Keratinocyte (primary cell): ENCODE measurements at regions not wholly inside any gene's neighbourhood (a gene's known extent, or its start where the extent isn't known, plus 50 kb on each side); places are given as distances from the start of the nearest gene placed in this dataset.

Source experiments
- DNase-seq: peaks from one replicate; pipeline ENCODE4 v3.0.0-alpha.2; 2011; ENCODE audit warnings: low read depth, missing footprints, low spot score
- FAIRE-seq: peaks from 2 replicates; lab custom pipeline; 2011; peaks lifted over from hg19 to GRCh38; lab: Jason Lieb, UNC
- H2AFZ ChIP-seq: 2 replicates; pipeline ENCODE4 v1.6.0; 2012; ENCODE audit warnings: low read length, control low read depth, inconsistent platforms; ENCODE audit not compliant: control insufficient read depth
- H3K27ac ChIP-seq: 2 replicates; pipeline ENCODE4 v1.5.1; 2011; ENCODE audit warnings: low read length; ENCODE audit not compliant: control insufficient read depth, insufficient read depth
- H3K27me3 ChIP-seq: 3 replicates; pipeline ENCODE4 v1.6.0; 2011; ENCODE audit warnings: low read length; ENCODE audit not compliant: control insufficient read depth, insufficient read depth; ENCODE audit errors: extremely low read depth
- H3K36me3 ChIP-seq, 2 experiments: 2 replicates in 1 of 2; 3 replicates in 1 of 2; pipeline ENCODE4 v1.5.1; 2011; ENCODE audit warnings: low read length in 2 of 2, mild to moderate bottlenecking in 1 of 2; ENCODE audit not compliant: control insufficient read depth in 2 of 2, insufficient read depth in 2 of 2; ENCODE audit errors: extremely low read depth in 1 of 2
- H3K4me1 ChIP-seq: 3 replicates; pipeline ENCODE4 v1.5.1; 2011; ENCODE audit warnings: low read length; ENCODE audit not compliant: control insufficient read depth, insufficient read depth; ENCODE audit errors: extremely low read depth
- H3K4me2 ChIP-seq: 3 replicates; pipeline ENCODE4 v1.6.0; 2011; ENCODE audit warnings: low read depth, low read length; ENCODE audit not compliant: control insufficient read depth, insufficient read depth; ENCODE audit errors: extremely low read depth
- H3K4me3 ChIP-seq, 3 experiments: fragments of 200-600 bp in 1 of 3; sonication (generic) in 1 of 3; 2 replicates in 2 of 3; 3 replicates in 1 of 3; pipeline ENCODE4 v1.5.1; 2011 to 2016; ENCODE audit warnings: low read length in 3 of 3, mild to moderate bottlenecking in 3 of 3, control low read depth in 2 of 3, inconsistent platforms in 1 of 3, low read depth in 1 of 3, mixed read lengths in 1 of 3, mixed run types in 1 of 3, moderate library complexity in 1 of 3; ENCODE audit not compliant: control insufficient read depth in 2 of 3, insufficient read depth in 2 of 3; ENCODE audit errors: extremely low read depth in 1 of 3
- H3K79me2 ChIP-seq: 2 replicates; pipeline ENCODE4 v1.6.0; 2012; ENCODE audit warnings: low read length; ENCODE audit not compliant: control insufficient read depth, insufficient read depth
- H3K9ac ChIP-seq: 3 replicates; pipeline ENCODE4 v1.6.0; 2011; ENCODE audit warnings: low read length; ENCODE audit not compliant: control insufficient read depth, insufficient read depth; ENCODE audit errors: extremely low read depth
- H3K9me1 ChIP-seq: 3 replicates; pipeline ENCODE4 v1.6.0; 2011; ENCODE audit warnings: low read length; ENCODE audit not compliant: control insufficient read depth, insufficient read depth; ENCODE audit errors: extremely low read depth
- H3K9me3 ChIP-seq: 2 replicates; pipeline ENCODE4 v1.5.1; 2012; ENCODE audit warnings: low read depth, low read length; ENCODE audit not compliant: control insufficient read depth
- H4K20me1 ChIP-seq: 3 replicates; pipeline ENCODE4 v1.6.0; 2011; ENCODE audit warnings: low read length; ENCODE audit not compliant: control insufficient read depth, insufficient read depth; ENCODE audit errors: extremely low read depth
- CTCF ChIP-seq, 3 experiments: IDR thresholded peaks in 1 of 3; conservative IDR thresholded peaks in 1 of 3; optimal IDR thresholded peaks in 1 of 3; 2 replicates in 2 of 3; 3 replicates in 1 of 3; pipeline versions ENCODE3 to v1.5.1; 2011; ENCODE audit warnings: low read length in 3 of 3, mild to moderate bottlenecking in 3 of 3, moderate library complexity in 2 of 3, control low read depth in 1 of 3, inconsistent platforms in 1 of 3; ENCODE audit not compliant: insufficient read depth in 2 of 3; ENCODE audit errors: extremely low read depth in 1 of 3
- EZH2 ChIP-seq: IDR thresholded peaks from one replicate; pipeline ENCODE4 v1.6.1; 2012; ENCODE audit warnings: inconsistent platforms, mild to moderate bottlenecking, low read length, moderate library complexity
- dilution Hi-C: fragments of 300-500 bp; cut with MboI; formaldehyde crosslinking; loops from one replicate; pipeline ENCODE4 v1.7.0; 2020; ENCODE audit warnings: low sequenced_read_pairs; ENCODE audit not compliant: extremely low pct_ligation_motif_present

- no peak for DNase-seq
- Histone ChIP-seq H3K9me1 (no peaks in the 10 kb centered on the region), H3K4me3 (no peak overlapping the region), H4K20me1 (no peaks in the 10 kb centered on the region), H3K27me3 (no peaks in the 10 kb centered on the region), H3K36me3 (no peaks in the 10 kb centered on the region), H3K4me1 (no peaks in the 10 kb centered on the region), H3K79me2 (no peaks in the 10 kb centered on the region), H3K27ac (no peak overlapping the region), H3K4me2 (no peak overlapping the region), H3K9me3 (no peaks in the 10 kb centered on the region), H3K9ac (no peak overlapping the region), H2AFZ (no peak overlapping the region)
- dilution Hi-C loops = no loop called here
- no peak for TF ChIP-seq EZH2
- FAIRE-seq = no peak
These were observed 409.2 kb upstream of the KIF2A start for GRCh38 chr5:61896811-61897210.

GRCh38 chr5:61897251-61897650, 408.8 kb upstream of the KIF2A start:
- H3K4me1 ChIP-seq = no peaks in the 10 kb centered on the region
- FAIRE-seq = no peak

More at GRCh38 chr5:61897251-61897650, 408.8 kb upstream of the KIF2A start:
- H3K9me1 ChIP-seq = no peaks in the 10 kb centered on the region
- no peak overlapping the region for H3K4me2 ChIP-seq
- dilution Hi-C loops = no loop called here
- no peak overlapping the region for H3K4me3 ChIP-seq
- H3K36me3 ChIP-seq = no peaks in the 10 kb centered on the region
- H3K27me3 ChIP-seq = no peaks in the 10 kb centered on the region
- DNase-seq = no peak
- H3K9me3 ChIP-seq = no peaks in the 10 kb centered on the region
- H3K27ac ChIP-seq = no peak overlapping the region
- no peak overlapping the region for H2AFZ ChIP-seq
- TF ChIP-seq CTCF (optimal IDR thresholded peaks at IDR 0.05 in 1 of 3, IDR thresholded peaks at IDR 0.05 in 1 of 3, conservative IDR thresholded peaks at IDR 0.05 in 1 of 3; ENCODE audit: extremely low read depth in 1 of 3, insufficient read depth in 2 of 3, low read length in 3 of 3) = no peak
- TF ChIP-seq EZH2 = no peak
- no peaks in the 10 kb centered on the region for H3K79me2 ChIP-seq
- H3K9ac ChIP-seq = no peak overlapping the region
- no peaks in the 10 kb centered on the region for H4K20me1 ChIP-seq
